BE2C (cell line): ENCODE measurements at regions not wholly inside any gene's neighbourhood (a gene's known extent, or its start where the extent isn't known, plus 50 kb on each side); places are given as distances from the start of the nearest gene placed in this dataset.
"Not testable (repeated sequence)": the region's sequence is repeated elsewhere in the genome, so short reads cannot be mapped to it uniquely, and the experiment has no call there.

Experiments
- DNase-seq: peaks from one replicate; pipeline ENCODE4 v3.0.0-alpha.2; 2020
- H3K27me3 ChIP-seq: fragments of 250-450 bp; sonication (Bioruptor Pico); 2 replicates; pipeline ENCODE4 v1.5.1; 2020; ENCODE audit warnings: mild to moderate bottlenecking
- H3K36me3 ChIP-seq: fragments of 250-450 bp; sonication (Bioruptor Pico); 2 replicates; pipeline ENCODE4 v1.5.1; 2020; ENCODE audit warnings: mild to moderate bottlenecking
- H3K4me1 ChIP-seq: fragments of 250-450 bp; sonication (Bioruptor Pico); 2 replicates; pipeline ENCODE4 v1.5.1; 2020
- H3K4me3 ChIP-seq: 2 replicates; pipeline ENCODE4 v1.5.1; 2011; ENCODE audit warnings: low read depth, low read length
- H3K9me3 ChIP-seq: fragments of 250-450 bp; sonication (Bioruptor Pico); 2 replicates; pipeline ENCODE4 v1.5.1; 2020
- TF ChIP-seq, protein P1 (sequence below): IDR thresholded peaks from 2 replicates; pipeline ENCODE4 v1.5.1; 2012; ENCODE audit warnings: mild to moderate bottlenecking, low read depth, low read length

DNA sequence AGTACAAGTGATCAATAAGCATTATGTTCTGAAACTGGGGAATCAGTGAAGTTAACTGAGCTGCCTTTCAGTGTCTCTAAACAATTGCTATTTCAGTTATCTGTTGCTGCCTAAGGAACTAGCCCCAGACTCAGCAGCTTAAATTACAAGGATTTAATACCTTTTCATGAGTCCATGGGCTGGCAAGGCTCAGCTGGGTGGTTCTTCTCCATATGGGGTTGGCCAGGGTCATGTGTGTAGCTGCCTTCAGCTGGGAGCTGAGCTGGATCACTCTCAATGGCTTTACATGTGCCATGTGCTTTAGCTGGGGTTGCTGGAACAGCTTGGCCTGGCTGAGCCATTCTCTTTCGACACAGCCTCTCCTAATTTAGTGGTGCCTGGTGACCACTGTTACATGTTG lies 295.0 kb upstream of the NCAM1 start:
- Histone ChIP-seq H3K4me1 (peaks cover 3% of the 10 kb centered on the region; the same call in 1 of the 2 replicates), H3K9me3 (no peaks in the 10 kb centered on the region; the same call in 1 of the 2 replicates), H3K4me3 (no peak overlapping the region), H3K27me3 (no peaks in the 10 kb centered on the region), H3K36me3 (no peaks in the 10 kb centered on the region)
- TF ChIP-seq, protein P1, sequence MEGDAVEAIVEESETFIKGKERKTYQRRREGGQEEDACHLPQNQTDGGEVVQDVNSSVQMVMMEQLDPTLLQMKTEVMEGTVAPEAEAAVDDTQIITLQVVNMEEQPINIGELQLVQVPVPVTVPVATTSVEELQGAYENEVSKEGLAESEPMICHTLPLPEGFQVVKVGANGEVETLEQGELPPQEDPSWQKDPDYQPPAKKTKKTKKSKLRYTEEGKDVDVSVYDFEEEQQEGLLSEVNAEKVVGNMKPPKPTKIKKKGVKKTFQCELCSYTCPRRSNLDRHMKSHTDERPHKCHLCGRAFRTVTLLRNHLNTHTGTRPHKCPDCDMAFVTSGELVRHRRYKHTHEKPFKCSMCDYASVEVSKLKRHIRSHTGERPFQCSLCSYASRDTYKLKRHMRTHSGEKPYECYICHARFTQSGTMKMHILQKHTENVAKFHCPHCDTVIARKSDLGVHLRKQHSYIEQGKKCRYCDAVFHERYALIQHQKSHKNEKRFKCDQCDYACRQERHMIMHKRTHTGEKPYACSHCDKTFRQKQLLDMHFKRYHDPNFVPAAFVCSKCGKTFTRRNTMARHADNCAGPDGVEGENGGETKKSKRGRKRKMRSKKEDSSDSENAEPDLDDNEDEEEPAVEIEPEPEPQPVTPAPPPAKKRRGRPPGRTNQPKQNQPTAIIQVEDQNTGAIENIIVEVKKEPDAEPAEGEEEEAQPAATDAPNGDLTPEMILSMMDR = no peak
- no peak for DNase-seq

DNA sequence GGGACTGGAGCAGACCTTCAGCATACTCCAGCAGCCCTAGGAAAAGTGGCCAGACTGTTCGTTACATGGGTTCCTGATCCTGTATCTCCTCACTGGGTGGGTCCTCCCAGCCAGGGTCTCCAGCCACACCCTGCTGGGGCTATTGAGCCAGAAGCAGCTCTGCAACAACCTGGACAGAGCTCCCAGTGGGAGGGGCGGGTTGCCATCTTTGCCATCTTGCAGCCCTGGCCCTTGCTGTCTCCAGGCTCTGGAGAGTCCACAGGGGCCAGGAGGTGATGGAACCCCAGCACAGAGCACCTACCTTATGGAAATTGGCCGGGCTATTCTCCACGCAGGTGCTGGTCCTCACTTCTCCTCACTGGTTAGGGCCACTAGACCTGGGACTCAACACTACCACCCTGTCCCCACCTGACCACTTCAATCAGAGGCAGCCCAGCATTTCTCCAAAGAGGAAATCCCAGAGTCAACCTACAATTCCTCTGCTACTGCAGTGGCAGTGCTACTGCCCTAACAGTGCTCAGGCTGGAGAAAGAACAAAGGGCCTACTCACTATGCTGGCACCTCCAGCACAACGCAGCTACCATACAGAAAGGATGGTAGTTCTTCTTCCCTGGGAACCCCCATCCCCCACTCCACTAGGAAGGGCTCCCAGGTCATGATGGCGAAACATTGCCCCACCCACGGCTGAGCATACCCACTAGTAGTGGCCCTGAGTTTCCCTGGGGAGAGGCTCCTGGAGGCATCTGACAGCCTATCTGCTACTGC lies 290.2 kb upstream of the NCAM1 start:
- Histone ChIP-seq H3K27me3 (no peaks in the 10 kb centered on the region), H3K9me3 (peaks cover 3% of the 10 kb centered on the region; the same call in 1 of the 2 replicates), H3K4me1 (no peaks in the 10 kb centered on the region), H3K36me3 (no peaks in the 10 kb centered on the region), H3K4me3 (no peak overlapping the region)
- TF ChIP-seq, protein P1 = no peak
- DNase-seq = no peak

DNA sequence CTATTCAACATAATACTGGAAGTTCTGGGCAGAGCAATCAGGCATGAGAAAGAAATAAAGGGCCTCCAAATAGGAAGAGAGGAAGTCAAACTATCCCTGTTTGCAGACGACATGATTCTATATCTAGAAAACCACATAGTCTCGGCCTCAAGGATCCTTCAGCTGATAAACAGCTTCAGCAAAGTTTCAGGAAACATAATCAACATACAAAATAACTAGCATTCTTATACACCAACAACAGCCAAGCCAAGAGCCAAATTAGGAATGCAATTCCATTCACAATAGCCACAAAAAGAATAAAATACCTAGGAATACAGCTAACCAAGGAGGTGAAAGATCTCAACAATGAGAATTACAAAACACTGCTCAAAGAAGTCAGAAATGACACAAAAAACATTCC lies 287.8 kb upstream of the NCAM1 start:
- DNase-seq, H3K4me1 ChIP-seq, H3K4me3 ChIP-seq: not testable (repeated sequence)

DNA sequence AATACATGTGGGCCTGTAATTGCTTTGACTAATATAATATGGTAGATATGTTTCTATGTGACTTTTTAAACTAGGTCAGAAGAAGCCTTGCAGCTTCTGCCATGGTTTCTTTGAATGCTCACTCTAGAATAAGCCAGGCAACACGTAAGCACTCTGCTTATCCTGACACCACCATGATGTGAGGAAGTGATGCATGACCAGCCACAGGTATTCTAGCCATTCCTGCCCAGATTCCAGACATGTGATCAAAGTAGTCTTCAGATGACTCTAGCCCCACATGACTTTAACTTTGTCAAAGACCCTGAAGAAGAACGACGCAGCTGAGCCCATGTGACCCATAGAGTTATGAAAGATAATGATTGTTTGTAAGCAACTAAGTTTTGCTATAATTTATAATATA lies 276.1 kb upstream of the NCAM1 start:
- Histone ChIP-seq H3K36me3 (no peaks in the 10 kb centered on the region), H3K4me3 (no peak overlapping the region), H3K9me3 (no peaks in the 10 kb centered on the region; the same call in 1 of the 2 replicates), H3K4me1 (peaks cover 9% of the 10 kb centered on the region), H3K27me3 (no peaks in the 10 kb centered on the region)
- TF ChIP-seq, protein P1 = no peak
- DNase-seq = no peak

More for the DNA sequence above, 287.8 kb upstream of the NCAM1 start:
- not testable (repeated sequence) for H3K9me3 ChIP-seq, H3K27me3 ChIP-seq, H3K36me3 ChIP-seq

DNA sequence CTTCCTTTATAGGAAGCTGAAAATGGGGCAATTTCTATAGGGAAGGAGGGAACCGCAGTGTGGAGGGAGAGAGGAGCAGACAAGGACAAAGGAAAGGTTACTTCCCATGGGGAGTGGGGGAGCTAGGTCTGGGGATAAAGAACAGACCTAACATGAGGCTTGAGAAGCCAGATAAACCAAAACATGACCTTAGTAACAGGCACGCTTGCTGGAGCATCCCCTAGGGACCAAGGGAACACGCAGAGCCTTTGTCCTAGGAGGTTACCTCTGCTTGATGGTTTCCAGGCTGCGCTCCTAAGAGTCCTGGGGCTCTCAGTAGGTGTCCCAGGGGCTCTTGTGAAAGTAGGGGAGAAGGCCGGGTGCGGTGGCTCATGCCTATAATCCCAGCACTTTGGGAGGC lies 271.4 kb upstream of the NCAM1 start:
- Histone ChIP-seq H3K4me1 (peaks cover 10% of the 10 kb centered on the region), H3K27me3 (no peaks in the 10 kb centered on the region), H3K36me3 (no peaks in the 10 kb centered on the region), H3K4me3 (no peak overlapping the region), H3K9me3 (no peaks in the 10 kb centered on the region; the same call in 1 of the 2 replicates)
- DNase-seq = peak; percentile 72
- TF ChIP-seq, protein P1 = no peak

DNA sequence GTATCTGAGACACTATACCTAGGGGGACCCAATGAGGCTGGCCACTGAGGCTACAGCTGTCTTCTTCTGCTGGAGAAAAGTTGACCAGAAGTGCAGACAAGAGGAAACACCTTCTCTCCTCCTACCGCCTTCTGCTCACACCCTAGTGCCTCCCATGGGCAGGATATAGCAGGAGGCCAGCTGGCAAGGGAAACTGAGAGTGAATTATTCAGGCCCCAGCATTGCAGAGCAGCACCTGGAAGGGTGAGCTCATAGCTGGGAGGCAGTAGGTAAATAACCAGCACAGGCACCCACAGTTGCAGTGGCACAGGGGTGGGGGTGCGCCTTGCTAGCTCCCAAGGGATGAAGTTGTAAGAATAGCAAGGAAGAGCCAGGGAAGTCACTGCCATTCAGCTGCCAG lies 267.4 kb upstream of the NCAM1 start:
- H3K27me3 ChIP-seq = no peaks in the 10 kb centered on the region
- DNase-seq = no peak
- H3K9me3 ChIP-seq = no peaks in the 10 kb centered on the region
- no peaks in the 10 kb centered on the region for H3K36me3 ChIP-seq
- peaks cover 27% of the 10 kb centered on the region for H3K4me1 ChIP-seq
- H3K4me3 ChIP-seq = no peak overlapping the region
- TF ChIP-seq, protein P1 = no peak
